Breast epithelium (tissue), 4 donors: ENCODE measurements at regions not wholly inside any gene's neighbourhood (a gene's known extent, or its start where the extent isn't known, plus 50 kb on each side); places are given as distances from the start of the nearest gene placed in this dataset.

ENCODE experiments used
- DNase-seq, 2 donors: peaks; one replicate each; pipeline ENCODE4 v3.0.0-alpha.2; 2019; ENCODE audit warnings: low spot score in 2 of 2
- H3K27ac ChIP-seq, 2 donors: fragments of 200-600 bp; sonication (generic) in 1 of 2; one replicate each; pipeline ENCODE4 v1.5.1; 2016 to 2019; ENCODE audit warnings: mild to moderate bottlenecking in 1 of 2
- H3K27me3 ChIP-seq, 2 donors: fragments of 200-600 bp; sonication (generic) in 1 of 2; one replicate each; pipeline versions ENCODE4 v1.5.1 to v1.6.0; 2017 to 2019; ENCODE audit warnings: control low read depth in 1 of 2, mild to moderate bottlenecking in 1 of 2
- H3K36me3 ChIP-seq: fragments of 200-600 bp; one replicate; pipeline ENCODE4 v1.5.1; 2019
- H3K4me1 ChIP-seq, 2 donors: fragments of 200-600 bp; sonication (generic); one replicate each; pipeline ENCODE4 v1.5.1; 2016 to 2019; ENCODE audit warnings: control low read depth in 1 of 2
- H3K4me3 ChIP-seq, 3 donors: fragments of 200-600 bp; sonication (generic); 1 replicate in 2 of 3; 2 replicates in 1 of 3; pipeline ENCODE4 v1.5.1; 2016 to 2019; ENCODE audit warnings: mild to moderate bottlenecking in 3 of 3, moderate library complexity in 2 of 3
- H3K9me3 ChIP-seq, 2 donors: fragments of 200-600 bp; sonication (generic) in 1 of 2; one replicate each; pipeline ENCODE4 v1.5.1; 2016 to 2019; ENCODE audit warnings: control low read depth in 1 of 2
- CTCF ChIP-seq, 3 donors: fragments of 450-650 bp; IDR thresholded peaks; one replicate each; pipeline ENCODE4 v1.5.1; 2016 to 2017; ENCODE audit warnings: antibody characterized with exemption in 3 of 3, mild to moderate bottlenecking in 3 of 3, moderate library complexity in 3 of 3
- POLR2A ChIP-seq: fragments of 450-650 bp; IDR thresholded peaks from one replicate; pipeline ENCODE4 v1.6.1; 2016; ENCODE audit warnings: antibody characterized with exemption, mild to moderate bottlenecking, moderate library complexity
- POLR2AphosphoS5 ChIP-seq, 3 donors: sonication (generic); formaldehyde crosslinking; IDR thresholded peaks; one replicate each; pipeline ENCODE4 v1.6.1; 2017; ENCODE audit warnings: antibody characterized with exemption in 3 of 3
- intact Hi-C: fragments of 100-400 bp; cut with DNase I; formaldehyde crosslinking; loops from one replicate; pipeline ENCODE4 v1.15.1; 2023; ENCODE audit warnings: low total_unique reads

- Histone ChIP-seq H3K36me3 (no peaks in the 10 kb centered on the region), H3K27me3 (no peaks in the 10 kb centered on the region), H3K27ac (no peak overlapping the region), H3K9me3 (no peaks in the 10 kb centered on the region), H3K4me3 (no peak overlapping the region), H3K4me1 (no peaks in the 10 kb centered on the region)
- no peak for TF ChIP-seq POLR2A
- TF ChIP-seq CTCF (IDR thresholded peaks at IDR 0.05), result no peak
- no peak for TF ChIP-seq POLR2AphosphoS5 (IDR thresholded peaks at IDR 0.05)
- DNase-seq, result no peak
- intact Hi-C loops, result no loop called here
These were observed 580.2 kb downstream of the EBF1 start for GRCh38 chr5:158519433-158520021.

GRCh38 chr5:158516521-158516920 lies 583.2 kb downstream of the EBF1 start:
- Histone ChIP-seq H3K36me3 (no peaks in the 10 kb centered on the region), H3K4me3 (no peak overlapping the region), H3K4me1 (no peaks in the 10 kb centered on the region), H3K9me3 (no peaks in the 10 kb centered on the region), H3K27ac (no peak overlapping the region), H3K27me3 (no peaks in the 10 kb centered on the region)
- intact Hi-C loops, result no loop called here
- TF ChIP-seq POLR2A (no peak), POLR2AphosphoS5 (IDR thresholded peaks at IDR 0.05) (no peak), CTCF (IDR thresholded peaks at IDR 0.05) (no peak)
- no peak for DNase-seq

GRCh38 chr5:158514986-158515359 lies 584.7 kb downstream of the EBF1 start:
- Histone ChIP-seq H3K4me1 (no peaks in the 10 kb centered on the region), H3K4me3 (no peak overlapping the region), H3K27ac (no peak overlapping the region), H3K9me3 (no peaks in the 10 kb centered on the region), H3K27me3 (no peaks in the 10 kb centered on the region), H3K36me3 (no peaks in the 10 kb centered on the region)
- no peak for TF ChIP-seq CTCF (IDR thresholded peaks at IDR 0.05)
- TF ChIP-seq POLR2AphosphoS5 (IDR thresholded peaks at IDR 0.05), result no peak
- no peak for TF ChIP-seq POLR2A
- intact Hi-C loops, result no loop called here
- no peak for DNase-seq

GRCh38 chr5:158514319-158514985 lies 585.3 kb downstream of the EBF1 start:
- intact Hi-C loops, result no loop called here
- no peak overlapping the region for H3K27ac ChIP-seq
- no peak for DNase-seq
- no peaks in the 10 kb centered on the region for H3K9me3 ChIP-seq
- no peaks in the 10 kb centered on the region for H3K4me1 ChIP-seq
- H3K4me3 ChIP-seq, result no peak overlapping the region
- no peaks in the 10 kb centered on the region for H3K27me3 ChIP-seq
- no peaks in the 10 kb centered on the region for H3K36me3 ChIP-seq
- TF ChIP-seq POLR2AphosphoS5 (IDR thresholded peaks at IDR 0.05), result no peak
- no peak for TF ChIP-seq CTCF (IDR thresholded peaks at IDR 0.05)
- TF ChIP-seq POLR2A, result no peak

- Histone ChIP-seq H3K4me3 (no peak overlapping the region), H3K36me3 (no peaks in the 10 kb centered on the region), H3K27me3 (no peaks in the 10 kb centered on the region), H3K9me3 (no peaks in the 10 kb centered on the region), H3K27ac (no peak overlapping the region), H3K4me1 (no peaks in the 10 kb centered on the region)
- no peak for DNase-seq
- intact Hi-C loops, result no loop called here
- TF ChIP-seq POLR2A (no peak), POLR2AphosphoS5 (IDR thresholded peaks at IDR 0.05) (no peak), CTCF (IDR thresholded peaks at IDR 0.05) (no peak)
These were observed 586.0 kb downstream of the EBF1 start for GRCh38 chr5:158513490-158514318.
